Neutrophil (primary cell): ENCODE measurements at regions not wholly inside any gene's neighbourhood (a gene's known extent, or its start where the extent isn't known, plus 50 kb on each side); places are given as distances from the start of the nearest gene placed in this dataset.

Experiments used
- H3K27ac ChIP-seq: fragments of 200-600 bp; sonication (generic); 2 replicates; pipeline ENCODE4 v1.5.1; 2016; ENCODE audit warnings: mild to moderate bottlenecking, moderate library complexity
- H3K27me3 ChIP-seq: fragments of 200-600 bp; sonication (generic); 2 replicates; pipeline ENCODE4 v1.6.0; 2016; ENCODE audit warnings: mild to moderate bottlenecking
- H3K36me3 ChIP-seq: fragments of 200-600 bp; sonication (generic); 2 replicates; pipeline ENCODE4 v1.5.1; 2017
- H3K4me1 ChIP-seq, 2 experiments: fragments of 200-600 bp in 1 of 2; sonication (generic) in 1 of 2; 1 replicate in 1 of 2; 2 replicates in 1 of 2; pipeline versions ENCODE4 v1.5.1 to v1.6.1; 2013 to 2016; ENCODE audit warnings: low read depth in 1 of 2, low read length in 1 of 2, mild to moderate bottlenecking in 1 of 2, moderate library complexity in 1 of 2; ENCODE audit not compliant: control insufficient read depth in 1 of 2, insufficient read depth in 1 of 2
- H3K4me3 ChIP-seq, 2 experiments: fragments of 200-600 bp in 1 of 2; sonication (generic) in 1 of 2; 1 replicate in 1 of 2; 2 replicates in 1 of 2; pipeline ENCODE4 v1.5.1; 2013 to 2016; ENCODE audit warnings: low read depth in 1 of 2, low read length in 1 of 2, mild to moderate bottlenecking in 1 of 2, moderate library complexity in 1 of 2
- H3K9me3 ChIP-seq: fragments of 200-600 bp; sonication (generic); 2 replicates; pipeline ENCODE4 v1.5.1; 2016
- CTCF ChIP-seq: fragments of 200-600 bp; sonication (generic); IDR thresholded peaks from 2 replicates; pipeline ENCODE4 v1.5.1; 2016; ENCODE audit warnings: antibody characterized with exemption

GRCh38 chr2:205869439-205869838 is 187.1 kb downstream of the NRP2 start:
- no peak overlapping the region for H3K4me3 ChIP-seq
- H3K36me3 ChIP-seq: no peaks in the 10 kb centered on the region
- no peaks in the 10 kb centered on the region for H3K4me1 ChIP-seq
- no peak for TF ChIP-seq CTCF
- no peaks in the 10 kb centered on the region for H3K27me3 ChIP-seq
- H3K27ac ChIP-seq: no peak overlapping the region
- H3K9me3 ChIP-seq: no peaks in the 10 kb centered on the region

- no peaks in the 10 kb centered on the region for H3K4me1 ChIP-seq
Measured at GRCh38 chr2:205868773-205869333, 186.6 kb downstream of the NRP2 start.

GRCh38 chr2:205868053-205868452 is 185.8 kb downstream of the NRP2 start:
- no peaks in the 10 kb centered on the region for H3K9me3 ChIP-seq
- no peaks in the 10 kb centered on the region for H3K4me1 ChIP-seq
- TF ChIP-seq CTCF: no peak
- H3K27ac ChIP-seq: no peak overlapping the region
- no peak overlapping the region for H3K4me3 ChIP-seq
- no peaks in the 10 kb centered on the region for H3K36me3 ChIP-seq
- H3K27me3 ChIP-seq: no peaks in the 10 kb centered on the region

More at GRCh38 chr2:205868773-205869333, 186.6 kb downstream of the NRP2 start:
- TF ChIP-seq CTCF: no peak
- Histone ChIP-seq H3K27me3 (no peaks in the 10 kb centered on the region), H3K27ac (no peak overlapping the region), H3K9me3 (no peaks in the 10 kb centered on the region), H3K4me3 (no peak overlapping the region), H3K36me3 (no peaks in the 10 kb centered on the region)

GRCh38 chr2:205867371-205867770 is 185.1 kb downstream of the NRP2 start:
- no peaks in the 10 kb centered on the region for H3K27me3 ChIP-seq
- no peaks in the 10 kb centered on the region for H3K4me1 ChIP-seq
- H3K36me3 ChIP-seq: no peaks in the 10 kb centered on the region
- H3K4me3 ChIP-seq: no peak overlapping the region
- TF ChIP-seq CTCF: no peak
- no peak overlapping the region for H3K27ac ChIP-seq
- no peaks in the 10 kb centered on the region for H3K9me3 ChIP-seq

GRCh38 chr2:205865905-205866441 is 183.7 kb downstream of the NRP2 start:
- H3K36me3 ChIP-seq: no peaks in the 10 kb centered on the region
- no peaks in the 10 kb centered on the region for H3K4me1 ChIP-seq
- no peaks in the 10 kb centered on the region for H3K27me3 ChIP-seq
- H3K27ac ChIP-seq: no peak overlapping the region
- no peaks in the 10 kb centered on the region for H3K9me3 ChIP-seq
- no peak for TF ChIP-seq CTCF
- no peak overlapping the region for H3K4me3 ChIP-seq
